ENCODE measurements at regions not wholly inside any gene's neighbourhood (a gene's known extent, or its start where the extent isn't known, plus 50 kb on each side); places are given as distances from the start of the nearest gene placed in this dataset.
A peak's percentile ranks its signal among the peaks of the same experiment; 100 is the strongest.

DNA sequence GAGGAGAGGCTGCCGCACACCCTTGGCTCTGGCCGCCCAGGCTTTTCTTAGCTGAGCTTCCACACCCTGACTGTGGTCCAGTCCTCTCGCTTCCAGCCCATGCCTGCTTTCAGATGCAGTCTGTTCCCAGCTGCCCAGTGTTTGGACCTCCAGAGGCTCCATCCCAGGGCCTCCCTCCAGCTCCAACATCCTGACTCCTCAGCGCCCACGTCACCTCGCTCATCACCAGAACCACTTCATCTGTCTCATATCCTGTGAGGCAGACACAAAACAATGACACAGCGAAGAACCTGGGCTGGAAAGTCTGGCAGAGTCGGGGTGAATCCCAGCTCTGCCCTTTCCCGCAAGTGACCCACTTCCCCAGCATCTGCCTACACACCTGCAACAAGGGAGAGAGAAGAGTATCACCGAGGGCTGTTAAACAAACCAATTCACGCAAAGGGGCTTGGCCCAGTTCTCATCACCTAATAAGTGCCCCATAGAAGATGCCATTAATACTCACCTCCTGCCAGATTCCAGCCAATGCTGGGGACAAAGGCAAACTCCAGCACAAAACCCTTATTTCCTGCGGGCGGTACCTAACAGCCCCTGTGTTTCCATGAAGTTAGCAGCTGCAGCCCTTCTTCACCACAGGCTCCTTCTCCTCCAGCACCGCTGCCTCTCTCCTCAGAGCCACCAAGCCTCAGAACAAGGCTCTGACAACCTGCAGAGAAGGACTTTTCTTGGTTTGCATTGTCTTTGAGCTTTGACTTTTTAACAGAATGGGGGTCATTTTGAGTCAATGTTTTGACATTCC is 133.4 kb upstream of the CDH4 start:
- TF ChIP-seq, protein P1, sequence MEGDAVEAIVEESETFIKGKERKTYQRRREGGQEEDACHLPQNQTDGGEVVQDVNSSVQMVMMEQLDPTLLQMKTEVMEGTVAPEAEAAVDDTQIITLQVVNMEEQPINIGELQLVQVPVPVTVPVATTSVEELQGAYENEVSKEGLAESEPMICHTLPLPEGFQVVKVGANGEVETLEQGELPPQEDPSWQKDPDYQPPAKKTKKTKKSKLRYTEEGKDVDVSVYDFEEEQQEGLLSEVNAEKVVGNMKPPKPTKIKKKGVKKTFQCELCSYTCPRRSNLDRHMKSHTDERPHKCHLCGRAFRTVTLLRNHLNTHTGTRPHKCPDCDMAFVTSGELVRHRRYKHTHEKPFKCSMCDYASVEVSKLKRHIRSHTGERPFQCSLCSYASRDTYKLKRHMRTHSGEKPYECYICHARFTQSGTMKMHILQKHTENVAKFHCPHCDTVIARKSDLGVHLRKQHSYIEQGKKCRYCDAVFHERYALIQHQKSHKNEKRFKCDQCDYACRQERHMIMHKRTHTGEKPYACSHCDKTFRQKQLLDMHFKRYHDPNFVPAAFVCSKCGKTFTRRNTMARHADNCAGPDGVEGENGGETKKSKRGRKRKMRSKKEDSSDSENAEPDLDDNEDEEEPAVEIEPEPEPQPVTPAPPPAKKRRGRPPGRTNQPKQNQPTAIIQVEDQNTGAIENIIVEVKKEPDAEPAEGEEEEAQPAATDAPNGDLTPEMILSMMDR (IDR thresholded peaks at IDR 0.05), result no peak
- no peak for DNase-seq (ENCODE audit: low spot score)
- H3K36me3 Mint-ChIP-seq (ENCODE audit: low read depth), result no peaks in the 10 kb centered on the region
- no peak overlapping the region for H3K4me3 Mint-ChIP-seq (ENCODE audit: unreplicated experiment)
- H3K27ac Mint-ChIP-seq (ENCODE audit: unreplicated experiment), result peak overlapping the region; percentile 78
- H3K4me1 Mint-ChIP-seq (ENCODE audit: low read depth), result peaks cover 26% of the 10 kb centered on the region
- peaks cover 4% of the 10 kb centered on the region for H3K27me3 Mint-ChIP-seq (ENCODE audit: low read depth)
- H3K9me3 Mint-ChIP-seq (ENCODE audit: low read depth), result no peaks in the 10 kb centered on the region

DNA sequence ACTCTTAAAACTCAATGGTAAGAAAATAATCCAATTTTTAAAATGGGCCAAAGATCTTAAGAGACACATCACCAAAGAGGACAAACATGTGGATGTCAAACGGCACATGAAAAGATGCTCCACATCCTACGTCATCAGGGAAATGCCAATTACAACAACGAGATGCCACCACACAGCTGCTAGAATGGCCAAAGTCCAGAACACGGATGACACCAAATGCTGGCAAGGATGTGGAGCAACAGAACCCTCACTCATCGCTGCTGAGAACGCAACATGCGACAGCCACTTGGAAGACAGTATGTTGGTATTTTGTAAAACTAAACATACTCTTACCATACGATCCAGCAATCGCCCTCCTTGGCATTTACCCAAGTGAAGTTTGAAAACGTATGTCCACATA is 132.8 kb upstream of the CDH4 start:
- Mint-ChIP-seq H3K4me3 (ENCODE audit: unreplicated experiment) (no peak overlapping the region), H3K27me3 (ENCODE audit: low read depth) (peaks cover 4% of the 10 kb centered on the region), H3K36me3 (ENCODE audit: low read depth) (no peaks in the 10 kb centered on the region), H3K9me3 (ENCODE audit: low read depth) (no peaks in the 10 kb centered on the region), H3K4me1 (ENCODE audit: low read depth) (peaks cover 26% of the 10 kb centered on the region), H3K27ac (ENCODE audit: unreplicated experiment) (no peak overlapping the region)
- TF ChIP-seq, protein P1 (IDR thresholded peaks at IDR 0.05), result no peak
- DNase-seq (ENCODE audit: low spot score), result no peak

DNA sequence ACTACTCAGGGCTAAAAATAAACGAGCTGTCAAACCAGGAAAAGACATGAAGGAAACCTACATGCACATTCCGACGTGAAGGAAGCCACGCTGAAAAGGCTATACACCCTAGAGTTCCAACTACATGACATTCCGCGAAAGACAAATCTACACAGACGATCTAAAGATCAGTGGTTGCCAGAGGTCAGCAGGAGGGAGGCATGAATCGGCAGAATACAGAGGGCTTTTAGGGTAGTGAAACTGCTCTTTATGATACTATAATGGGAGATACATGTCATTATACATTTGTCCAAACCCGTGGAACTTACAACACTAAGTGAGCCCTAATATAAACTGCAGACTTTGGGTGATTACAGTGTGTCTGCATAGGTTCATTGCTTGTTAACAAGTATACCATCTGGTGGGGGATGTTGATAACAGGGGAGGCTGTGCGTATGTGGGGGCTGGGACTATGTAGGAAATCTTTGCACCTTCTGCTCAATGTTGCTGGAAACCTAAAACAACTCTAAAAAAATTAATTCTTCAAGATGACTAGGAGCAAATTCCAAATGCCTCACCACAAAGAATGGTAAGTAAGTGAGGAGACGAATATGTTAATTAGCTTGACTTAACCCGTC is 132.2 kb upstream of the CDH4 start:
- H3K27me3 Mint-ChIP-seq (ENCODE audit: low read depth), result peaks cover 4% of the 10 kb centered on the region

DNA sequence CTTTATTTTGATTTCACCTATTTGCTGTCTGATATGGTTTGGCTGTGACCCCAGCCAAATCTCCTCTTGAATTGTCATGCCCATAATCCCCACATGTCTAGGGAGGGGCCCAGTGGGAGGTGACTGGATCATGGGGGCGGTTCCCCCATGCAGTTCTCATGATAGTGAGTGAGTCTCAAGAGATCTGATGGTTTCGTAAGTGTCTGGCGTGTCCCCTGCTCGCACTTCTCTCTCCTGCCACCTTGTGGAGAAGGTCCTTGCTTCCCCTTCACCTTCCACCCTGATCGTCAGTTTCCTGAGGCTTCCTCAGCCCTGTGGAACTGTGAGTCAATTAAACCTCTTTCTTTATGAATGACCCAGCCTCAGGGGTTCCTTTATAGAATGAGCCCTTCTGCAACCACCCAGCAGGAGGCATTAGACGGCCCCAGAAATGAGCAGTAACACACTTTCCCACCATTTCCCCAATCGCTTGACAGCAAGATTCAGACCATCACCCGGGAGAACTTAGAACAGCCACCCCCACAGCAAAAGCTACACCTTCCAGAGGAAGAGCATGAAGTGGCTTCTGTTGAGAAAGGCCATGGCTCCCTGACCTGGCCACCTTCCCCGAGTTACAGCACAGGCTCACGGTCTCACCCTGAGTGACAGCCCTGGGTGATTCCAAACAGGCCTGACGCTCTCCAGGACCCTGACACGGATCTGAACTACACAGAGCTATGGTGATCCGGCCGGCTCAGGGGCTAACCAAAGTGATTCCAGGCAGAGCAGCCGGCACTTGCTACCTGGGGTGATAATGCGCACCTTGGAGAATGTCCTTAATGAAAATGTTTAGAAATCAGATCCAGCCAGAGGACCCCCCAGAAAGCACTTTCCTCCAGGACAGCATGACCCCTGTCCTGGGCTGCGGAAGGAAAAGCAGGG is 131.2 kb upstream of the CDH4 start:
- Mint-ChIP-seq H3K27me3 (ENCODE audit: low read depth) (no peaks in the 10 kb centered on the region), H3K27ac (ENCODE audit: unreplicated experiment) (no peak overlapping the region), H3K4me1 (ENCODE audit: low read depth) (peaks cover 20% of the 10 kb centered on the region), H3K9me3 (ENCODE audit: low read depth) (no peaks in the 10 kb centered on the region), H3K4me3 (ENCODE audit: unreplicated experiment) (no peak overlapping the region), H3K36me3 (ENCODE audit: low read depth) (no peaks in the 10 kb centered on the region)
- no peak for DNase-seq (ENCODE audit: low spot score)
- TF ChIP-seq, protein P1 (IDR thresholded peaks at IDR 0.05), result peak; percentile 80

More for the DNA sequence above, 132.2 kb upstream of the CDH4 start:
- peaks cover 26% of the 10 kb centered on the region for H3K4me1 Mint-ChIP-seq (ENCODE audit: low read depth)
- TF ChIP-seq, protein P1 (IDR thresholded peaks at IDR 0.05), result no peak
- no peaks in the 10 kb centered on the region for H3K36me3 Mint-ChIP-seq (ENCODE audit: low read depth)
- no peak overlapping the region for H3K27ac Mint-ChIP-seq (ENCODE audit: unreplicated experiment)
- H3K9me3 Mint-ChIP-seq (ENCODE audit: low read depth), result no peaks in the 10 kb centered on the region
- no peak for DNase-seq (ENCODE audit: low spot score)
- H3K4me3 Mint-ChIP-seq (ENCODE audit: unreplicated experiment), result no peak overlapping the region

DNA sequence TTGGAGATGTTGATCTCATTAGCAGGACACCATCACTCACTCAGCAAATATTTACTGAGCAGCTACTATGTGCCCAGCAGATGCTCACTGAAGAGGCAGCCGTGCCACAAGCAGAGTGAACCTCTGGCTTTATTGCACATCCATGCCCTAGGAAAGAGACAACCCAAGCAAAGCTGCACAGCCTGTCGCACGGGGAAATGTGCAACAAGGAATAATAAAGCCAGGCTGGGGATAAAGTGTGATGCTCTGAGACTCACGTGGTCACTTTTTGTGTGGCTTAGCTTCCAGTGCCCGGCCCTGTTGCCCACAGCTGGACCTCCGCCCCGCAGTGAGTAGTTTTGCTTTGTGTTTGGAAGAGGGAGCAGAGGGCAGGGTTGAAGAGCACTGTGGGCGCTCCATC is 130.4 kb upstream of the CDH4 start:
- no peaks in the 10 kb centered on the region for H3K27me3 Mint-ChIP-seq (ENCODE audit: low read depth)

More for the DNA sequence above, 130.4 kb upstream of the CDH4 start:
- Mint-ChIP-seq H3K4me3 (ENCODE audit: unreplicated experiment) (no peak overlapping the region), H3K4me1 (ENCODE audit: low read depth) (peaks cover 20% of the 10 kb centered on the region), H3K9me3 (ENCODE audit: low read depth) (no peaks in the 10 kb centered on the region), H3K27ac (ENCODE audit: unreplicated experiment) (no peak overlapping the region), H3K36me3 (ENCODE audit: low read depth) (no peaks in the 10 kb centered on the region)
- TF ChIP-seq, protein P1 (IDR thresholded peaks at IDR 0.05), result no peak
- DNase-seq (ENCODE audit: low spot score), result no peak
